H7 (cell line): ENCODE measurements at regions not wholly inside any gene's neighbourhood (a gene's known extent, or its start where the extent isn't known, plus 50 kb on each side); places are given as distances from the start of the nearest gene placed in this dataset.

ENCODE experiments used
- DNase-seq: peaks from one replicate; pipeline ENCODE4 v3.0.0; 2012
- H3K27me3 ChIP-seq: 2 replicates; pipeline ENCODE4 v1.6.0; 2011; ENCODE audit warnings: mild to moderate bottlenecking, low read length; ENCODE audit not compliant: control insufficient read depth, insufficient read depth
- H3K36me3 ChIP-seq: replicated peaks from 2 replicates; pipeline ENCODE4 v1.5.1; 2011; ENCODE audit warnings: low read length; ENCODE audit not compliant: control insufficient read depth, insufficient read depth
- H3K4me3 ChIP-seq: 2 replicates; pipeline ENCODE4 v1.5.1; 2011; ENCODE audit warnings: low read depth, mild to moderate bottlenecking, control low read depth, low read length, moderate library complexity; ENCODE audit not compliant: insufficient read depth

GRCh38 chr17:51373489-51374152, 113.3 kb downstream of the UTP18 start:
- peak; percentile 43 for DNase-seq
- H3K27me3 ChIP-seq, result no peaks in the 10 kb centered on the region
- no peaks in the 10 kb centered on the region for H3K36me3 ChIP-seq
- H3K4me3 ChIP-seq, result no peak overlapping the region

- H3K27me3 ChIP-seq, result no peaks in the 10 kb centered on the region
Observed at GRCh38 chr17:51374209-51374608, 113.9 kb downstream of the UTP18 start.

GRCh38 chr17:51375771-51376170, 115.4 kb downstream of the UTP18 start:
- no peaks in the 10 kb centered on the region for H3K36me3 ChIP-seq
- no peak for DNase-seq

More at GRCh38 chr17:51374209-51374608, 113.9 kb downstream of the UTP18 start:
- Histone ChIP-seq H3K36me3 (no peaks in the 10 kb centered on the region), H3K4me3 (no peak overlapping the region)
- no peak for DNase-seq

GRCh38 chr17:51376739-51377138, 116.4 kb downstream of the UTP18 start:
- H3K36me3 ChIP-seq, result no peaks in the 10 kb centered on the region
- DNase-seq, result no peak
- no peak overlapping the region for H3K4me3 ChIP-seq
- no peaks in the 10 kb centered on the region for H3K27me3 ChIP-seq

More at GRCh38 chr17:51375771-51376170, 115.4 kb downstream of the UTP18 start:
- Histone ChIP-seq H3K4me3 (no peak overlapping the region), H3K27me3 (no peaks in the 10 kb centered on the region)

GRCh38 chr17:51381262-51381661, 120.9 kb downstream of the UTP18 start:
- no peaks in the 10 kb centered on the region for H3K27me3 ChIP-seq
- no peak for DNase-seq
- H3K36me3 ChIP-seq, result no peaks in the 10 kb centered on the region
- no peak overlapping the region for H3K4me3 ChIP-seq

GRCh38 chr17:51385208-51385607, 124.9 kb downstream of the UTP18 start:
- DNase-seq, result no peak
- H3K36me3 ChIP-seq, result no peaks in the 10 kb centered on the region
- no peaks in the 10 kb centered on the region for H3K27me3 ChIP-seq
- H3K4me3 ChIP-seq, result no peak overlapping the region

- Histone ChIP-seq H3K36me3 (no peaks in the 10 kb centered on the region), H3K27me3 (no peaks in the 10 kb centered on the region), H3K4me3 (no peak overlapping the region)
- DNase-seq, result no peak
Observed at GRCh38 chr17:51387582-51387981, 127.2 kb downstream of the UTP18 start.

- Histone ChIP-seq H3K36me3 (no peaks in the 10 kb centered on the region), H3K4me3 (no peak overlapping the region), H3K27me3 (no peaks in the 10 kb centered on the region)
- DNase-seq, result no peak
Observed at GRCh38 chr17:51387986-51388385, 127.6 kb downstream of the UTP18 start.

GRCh38 chr17:51389875-51390274, 129.5 kb downstream of the UTP18 start:
- Histone ChIP-seq H3K4me3 (no peak overlapping the region), H3K27me3 (no peaks in the 10 kb centered on the region), H3K36me3 (no peaks in the 10 kb centered on the region)
- no peak for DNase-seq

GRCh38 chr17:51391982-51392654, 131.8 kb downstream of the UTP18 start:
- Histone ChIP-seq H3K36me3 (no peaks in the 10 kb centered on the region), H3K4me3 (no peak overlapping the region), H3K27me3 (no peaks in the 10 kb centered on the region)
- no peak for DNase-seq

GRCh38 chr17:51395621-51396020, 135.3 kb downstream of the UTP18 start:
- Histone ChIP-seq H3K36me3 (no peaks in the 10 kb centered on the region), H3K4me3 (no peak overlapping the region), H3K27me3 (no peaks in the 10 kb centered on the region)
- no peak for DNase-seq

GRCh38 chr17:51397361-51398127, 137.2 kb downstream of the UTP18 start:
- H3K4me3 ChIP-seq, result no peak overlapping the region
- no peaks in the 10 kb centered on the region for H3K27me3 ChIP-seq
- no peak for DNase-seq
- H3K36me3 ChIP-seq, result no peaks in the 10 kb centered on the region

GRCh38 chr17:51398128-51398525, 137.8 kb downstream of the UTP18 start:
- Histone ChIP-seq H3K27me3 (no peaks in the 10 kb centered on the region), H3K4me3 (no peak overlapping the region), H3K36me3 (no peaks in the 10 kb centered on the region)
- no peak for DNase-seq

- DNase-seq, result no peak
- H3K36me3 ChIP-seq, result no peaks in the 10 kb centered on the region
- H3K4me3 ChIP-seq, result no peak overlapping the region
- H3K27me3 ChIP-seq, result no peaks in the 10 kb centered on the region
Observed at GRCh38 chr17:51398687-51399086, 138.3 kb downstream of the UTP18 start.

GRCh38 chr17:51401279-51401678, 140.9 kb downstream of the UTP18 start:
- H3K27me3 ChIP-seq, result no peaks in the 10 kb centered on the region
- no peak for DNase-seq

More at GRCh38 chr17:51401279-51401678, 140.9 kb downstream of the UTP18 start:
- no peak overlapping the region for H3K4me3 ChIP-seq
- no peaks in the 10 kb centered on the region for H3K36me3 ChIP-seq
